GM13977 (cell line): ENCODE measurements at regions not wholly inside any gene's neighbourhood (a gene's known extent, or its start where the extent isn't known, plus 50 kb on each side); places are given as distances from the start of the nearest gene placed in this dataset.

ENCODE experiments used
- DNase-seq: peaks from one replicate; pipeline ENCODE4 v3.0.0; 2012; ENCODE audit warnings: low spot score
- CTCF ChIP-seq: IDR thresholded peaks from 2 replicates; pipeline ENCODE4 v1.5.1; 2012; ENCODE audit warnings: mild to moderate bottlenecking, control low read depth; ENCODE audit not compliant: insufficient read depth; ENCODE audit errors: extremely low read depth, missing control alignments
- in situ Hi-C: fragments of 300-500 bp; cut with MboI; formaldehyde crosslinking; loops from one replicate; pipeline ENCODE4 v1.12.0; 2022; ENCODE audit warnings: low sequenced_read_pairs, low pct_unique_long_range_greater_than_20kb, mixed read lengths, inconsistent platforms; ENCODE audit not compliant: unreplicated experiment

- in situ Hi-C loops = no loop called here
- no peak for DNase-seq
- TF ChIP-seq CTCF = no peak
Measured at GRCh38 chr11:115036406-115037180, 358.3 kb downstream of the NXPE2 start.

- TF ChIP-seq CTCF = no peak
- in situ Hi-C loops = no loop called here
- DNase-seq = no peak
Measured at GRCh38 chr11:115042002-115042401, 363.7 kb downstream of the NXPE2 start.

GRCh38 chr11:115047631-115048030 lies 369.3 kb downstream of the NXPE2 start:
- no peak for DNase-seq
- in situ Hi-C loops = no loop called here
- no peak for TF ChIP-seq CTCF

GRCh38 chr11:115049796-115050195 lies 371.5 kb downstream of the NXPE2 start:
- no peak for DNase-seq

GRCh38 chr11:115050756-115051155 lies 372.4 kb downstream of the NXPE2 start:
- TF ChIP-seq CTCF = no peak
- in situ Hi-C loops = no loop called here
- DNase-seq = no peak

More at GRCh38 chr11:115049796-115050195, 371.5 kb downstream of the NXPE2 start:
- TF ChIP-seq CTCF = no peak
- in situ Hi-C loops = no loop called here

- in situ Hi-C loops = no loop called here
- no peak for DNase-seq
- TF ChIP-seq CTCF = no peak
Measured at GRCh38 chr11:115051938-115052590, 373.7 kb downstream of the NXPE2 start.
